H1 (cell line): ENCODE measurements at regions not wholly inside any gene's neighbourhood (a gene's known extent, or its start where the extent isn't known, plus 50 kb on each side); places are given as distances from the start of the nearest gene placed in this dataset.

Source experiments
- CTCF ChIA-PET: fragments of 300-600 bp; sonication (Branson Sonifier 250); formaldehyde crosslinking; loops from one replicate; lab custom pipeline; 2021; ENCODE audit not compliant: partially characterized antibody; lab: Charles Lee
- POLR2A ChIA-PET: fragments of 300-600 bp; sonication (Branson Sonifier 250); formaldehyde crosslinking; loops from one replicate; lab custom pipeline; 2021; ENCODE audit warnings: inconsistent platforms; ENCODE audit not compliant: partially characterized antibody; lab: Charles Lee
- DNase-seq, 2 experiments: peaks; one replicate each; pipeline versions ENCODE4 v3.0.0 to v3.0.0-alpha.2; 2010 to 2022; ENCODE audit warnings: low spot score in 2 of 2, low read depth in 1 of 2, mixed read lengths in 1 of 2
- FAIRE-seq: peaks from 2 replicates; lab custom pipeline; 2011; peaks lifted over from hg19 to GRCh38; lab: Jason Lieb, UNC
- H2AFZ ChIP-seq: 2 replicates; pipeline ENCODE4 v1.8.1; 2012; ENCODE audit warnings: low read length, inconsistent platforms
- H2AK5ac ChIP-seq: 2 replicates; pipeline ENCODE4 v1.6.1; 2013; ENCODE audit warnings: low read depth, low read length
- H2BK120ac ChIP-seq: replicated peaks from 2 replicates; pipeline ENCODE3; 2013; ENCODE audit warnings: low read depth, low read length, inconsistent platforms
- H2BK12ac ChIP-seq: 2 replicates; pipeline ENCODE4 v1.6.1; 2013; ENCODE audit warnings: low read depth, low read length
- H2BK15ac ChIP-seq: 2 replicates; pipeline ENCODE4 v1.6.1; 2013; ENCODE audit warnings: low read length
- H2BK20ac ChIP-seq: 2 replicates; pipeline ENCODE4 v1.6.1; 2013; ENCODE audit warnings: low read length
- H2BK5ac ChIP-seq: 2 replicates; pipeline ENCODE4 v1.6.1; 2013; ENCODE audit warnings: low read depth, low read length
- H3K14ac ChIP-seq: 2 replicates; pipeline ENCODE4 v1.6.1; 2013; ENCODE audit warnings: inconsistent platforms; ENCODE audit not compliant: insufficient read length
- H3K18ac ChIP-seq: 2 replicates; pipeline ENCODE4 v1.6.1; 2013; ENCODE audit warnings: low read length; ENCODE audit errors: extremely low read depth
- H3K23ac ChIP-seq: 2 replicates; pipeline ENCODE4 v1.6.1; 2013; ENCODE audit warnings: inconsistent platforms; ENCODE audit not compliant: insufficient read length
- H3K23me2 ChIP-seq: 2 replicates; pipeline ENCODE4 v1.6.1; 2013; ENCODE audit warnings: low read depth, low read length
- H3K27ac ChIP-seq: 2 replicates; pipeline ENCODE4 v1.6.1; 2011; ENCODE audit warnings: low read depth, low read length, inconsistent platforms
- H3K27me3 ChIP-seq, 4 experiments: replicated peaks in 1 of 4; 1 replicate in 1 of 4; 2 replicates in 3 of 4; pipeline versions ENCODE4 v1.6.1 to v1.8.1; 2011 to 2013; ENCODE audit warnings: low read length in 3 of 4, mild to moderate bottlenecking in 3 of 4, inconsistent platforms in 2 of 4, mixed read lengths in 2 of 4, moderate library complexity in 1 of 4; ENCODE audit not compliant: control insufficient read depth in 3 of 4, insufficient read depth in 3 of 4; ENCODE audit errors: extremely low read depth in 1 of 4
- H3K36me3 ChIP-seq, 4 experiments: 2 replicates each; pipeline versions ENCODE4 v1.6.1 to v1.8.1; 2011 to 2013; ENCODE audit warnings: mild to moderate bottlenecking in 4 of 4, low read length in 3 of 4, moderate library complexity in 2 of 4, control low read depth in 1 of 4, inconsistent platforms in 1 of 4; ENCODE audit not compliant: insufficient read depth in 4 of 4, control insufficient read depth in 2 of 4
- H3K4ac ChIP-seq: replicated peaks from 2 replicates; pipeline ENCODE3; 2013; ENCODE audit warnings: low read length, low read depth, mixed read lengths, inconsistent platforms; ENCODE audit not compliant: insufficient read length
- H3K4me1 ChIP-seq, 4 experiments: replicated peaks in 1 of 4; 1 replicate in 1 of 4; 2 replicates in 3 of 4; pipeline versions ENCODE4 v1.6.1 to v1.8.1; 2011 to 2013; ENCODE audit warnings: low read length in 3 of 4, inconsistent platforms in 2 of 4, mixed read lengths in 1 of 4; ENCODE audit not compliant: insufficient read depth in 4 of 4, control insufficient read depth in 3 of 4
- H3K4me2 ChIP-seq, 2 experiments: 2 replicates each; pipeline versions ENCODE4 v1.6.1 to v1.8.1; 2011 to 2013; ENCODE audit warnings: low read depth in 2 of 2, low read length in 2 of 2, control low read depth in 1 of 2, inconsistent platforms in 1 of 2, mild to moderate bottlenecking in 1 of 2; ENCODE audit not compliant: insufficient read depth in 1 of 2
- H3K4me3 ChIP-seq, 4 experiments: fragments of 200-600, 300-600 bp in 1 of 4; sonication (generic), shearing (Covaris generic), sonication (Bioruptor Twin) in 1 of 4; 2 replicates each; pipeline versions ENCODE4 v1.5.1 to v1.8.1; 2011 to 2016; ENCODE audit warnings: low read length in 4 of 4, low read depth in 3 of 4, control low read depth in 2 of 4, inconsistent platforms in 2 of 4, mild to moderate bottlenecking in 2 of 4, mixed read lengths in 1 of 4, moderate library complexity in 1 of 4; ENCODE audit not compliant: insufficient read depth in 2 of 4; ENCODE audit errors: extremely low read depth in 1 of 4
- H3K56ac ChIP-seq: replicated peaks from 2 replicates; pipeline ENCODE3; 2013; ENCODE audit warnings: low read depth, mild to moderate bottlenecking, mixed read lengths, low read length, inconsistent platforms; ENCODE audit not compliant: insufficient read length
- H3K79me1 ChIP-seq: 2 replicates; pipeline ENCODE4 v1.6.1; 2013; ENCODE audit warnings: low read depth, low read length, control low read depth
- H3K79me2 ChIP-seq, 2 experiments: 2 replicates each; pipeline versions ENCODE4 v1.6.1 to v1.8.1; 2012 to 2013; ENCODE audit warnings: low read length in 2 of 2, mild to moderate bottlenecking in 2 of 2, inconsistent platforms in 1 of 2; ENCODE audit not compliant: insufficient read depth in 2 of 2, control insufficient read depth in 1 of 2
- H3K9ac ChIP-seq, 4 experiments: replicated peaks in 1 of 4; 1 replicate in 1 of 4; 2 replicates in 3 of 4; pipeline versions ENCODE4 v1.6.1 to v1.8.1; 2011 to 2013; ENCODE audit warnings: low read depth in 3 of 4, low read length in 3 of 4, control low read depth in 2 of 4, mild to moderate bottlenecking in 2 of 4, moderate library complexity in 2 of 4, inconsistent platforms in 1 of 4; ENCODE audit errors: extremely low read depth in 1 of 4
- H3K9me3 ChIP-seq, 2 experiments: 2 replicates each; pipeline versions ENCODE4 v1.6.1 to v1.8.1; 2012 to 2013; ENCODE audit warnings: mild to moderate bottlenecking in 2 of 2, moderate library complexity in 2 of 2, control low read depth in 1 of 2, inconsistent platforms in 1 of 2, low read depth in 1 of 2, low read length in 1 of 2, mixed read lengths in 1 of 2; ENCODE audit not compliant: insufficient read depth in 2 of 2
- H4K20me1 ChIP-seq, 2 experiments: replicated peaks in 1 of 2; 2 replicates each; pipeline versions ENCODE3 to v1.8.1; 2011 to 2013; ENCODE audit warnings: inconsistent platforms in 2 of 2, low read length in 2 of 2, mild to moderate bottlenecking in 1 of 2; ENCODE audit not compliant: insufficient read depth in 2 of 2, control insufficient read depth in 1 of 2
- H4K5ac ChIP-seq: 2 replicates; pipeline ENCODE4 v1.6.1; 2013; ENCODE audit warnings: low read length, low read depth, mixed read lengths, inconsistent platforms; ENCODE audit not compliant: insufficient read length
- H4K8ac ChIP-seq: 2 replicates; pipeline ENCODE4 v1.8.0; 2013; ENCODE audit warnings: mild to moderate bottlenecking, moderate library complexity, low read length, inconsistent platforms; ENCODE audit not compliant: insufficient read depth; ENCODE audit errors: extremely low read depth
- H4K91ac ChIP-seq: replicated peaks from 2 replicates; pipeline ENCODE3; 2013; ENCODE audit warnings: low read length, mixed read lengths, inconsistent platforms; ENCODE audit not compliant: insufficient read length
- CBX8 ChIP-seq: fragments of 300-800, 300-1000 bp; sonication (generic); IDR thresholded peaks from 2 replicates; pipeline ENCODE4 v1.7.1; 2016; ENCODE audit warnings: low read depth, low read length, borderline replicate concordance
- EGR1 ChIP-seq: IDR thresholded peaks from 2 replicates; pipeline ENCODE4 v1.6.1; 2011; ENCODE audit warnings: low read depth, low read length, borderline replicate concordance
- JUN ChIP-seq: IDR thresholded peaks from 2 replicates; pipeline ENCODE4 v1.6.1; 2011; ENCODE audit warnings: low read depth, mild to moderate bottlenecking, improper control_type of control experiment, low read length
- RFX5 ChIP-seq: IDR thresholded peaks from 2 replicates; pipeline ENCODE4 v1.6.1; 2011; ENCODE audit warnings: low read depth, low read length, improper control_type of control experiment, borderline replicate concordance
- RNF2 ChIP-seq: fragments of 200-900, 300-1000 bp; sonication (generic); IDR thresholded peaks from 2 replicates; pipeline ENCODE4 v1.7.1; 2016; ENCODE audit warnings: borderline replicate concordance, low read depth, mild to moderate bottlenecking, antibody characterized with exemption, low read length; ENCODE audit not compliant: poor library complexity, severe bottlenecking; ENCODE audit errors: missing control alignments
- WGBS, 2 experiments: shearing (Covaris generic) in 1 of 2; methylation state at CpG; one replicate each; pipeline versions ENCODE4 v1.1.6 to v1.1.7; 2013 to 2015; ENCODE audit warnings: low lambda C conversion rate in 2 of 2, mixed read lengths in 2 of 2, inconsistent platforms in 1 of 2, low coverage in 1 of 2, missing lambda C conversion rate in 1 of 2; ENCODE audit not compliant: insufficient replicate concordance in 2 of 2, insufficient coverage in 1 of 2, insufficient read length in 1 of 2; ENCODE audit errors: extremely low coverage in 1 of 2, missing lambda C conversion rate in 1 of 2; 5-methylcytosine and 5-hydroxymethylcytosine counted together

DNA sequence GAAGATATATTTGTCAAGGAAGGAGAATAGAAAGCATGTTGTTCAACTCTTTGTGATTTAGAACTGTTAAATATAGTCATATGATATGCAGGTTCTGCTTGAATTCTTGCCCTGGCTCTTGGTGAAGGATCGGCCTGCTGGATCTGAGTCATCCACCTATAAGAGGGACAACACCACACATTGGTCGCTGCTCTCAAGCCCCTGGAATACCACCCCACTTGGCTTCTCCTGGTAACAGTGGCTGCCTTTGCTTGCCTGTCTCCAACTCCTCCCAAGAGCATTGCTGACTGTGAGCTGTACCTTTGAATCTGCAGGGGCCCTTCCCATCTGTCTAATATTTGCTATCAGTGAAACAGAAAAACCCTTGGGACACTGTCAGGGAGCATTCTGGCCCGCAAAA lies 78.9 kb upstream of the DGKG start:
- H3K36me3 ChIP-seq = no peaks in the 10 kb centered on the region
- WGBS, 2 experiments = 93% methylated on average over 3 of the region's 3 CpGs; no CpG with 5 or more reads in 1 of the 2 experiments
- no peak overlapping the region for H3K23ac ChIP-seq
- no peak overlapping the region for H3K4me3 ChIP-seq
- H2BK5ac ChIP-seq = no peak overlapping the region
- H3K4ac ChIP-seq = no peak overlapping the region
- H3K9me3 ChIP-seq = peaks cover 2% of the 10 kb centered on the region in 2 experiments; a peak in 1 of 4 replicates
- no peaks in the 10 kb centered on the region for H3K4me1 ChIP-seq
- H2BK15ac ChIP-seq = no peak overlapping the region
- H3K27me3 ChIP-seq = no peaks in the 10 kb centered on the region
- H3K27ac ChIP-seq = no peak overlapping the region
- H4K5ac ChIP-seq = no peak overlapping the region
- no peaks in the 10 kb centered on the region for H3K23me2 ChIP-seq
- H2AFZ ChIP-seq = no peak overlapping the region; the same call in 1 of the 2 replicates
- no peak overlapping the region for H3K4me2 ChIP-seq
- no peaks in the 10 kb centered on the region for H3K79me2 ChIP-seq
- no peak for FAIRE-seq
- H4K20me1 ChIP-seq = no peaks in the 10 kb centered on the region
- DNase-seq = peak in 1 of 2 experiments; percentile 34
- no peak overlapping the region for H2BK12ac ChIP-seq
- no peak overlapping the region for H3K9ac ChIP-seq
- no peak overlapping the region for H2AK5ac ChIP-seq
- no peak overlapping the region for H2BK20ac ChIP-seq
- no peak overlapping the region for H3K56ac ChIP-seq
- no peak overlapping the region for H2BK120ac ChIP-seq
- ChIA-PET CTCF (no interaction called here), POLR2A (no interaction called here)
- TF ChIP-seq RFX5 (no peak), CBX8 (no peak), EGR1 (no peak), RNF2 (no peak), JUN (no peak)
- H4K8ac ChIP-seq = no peak overlapping the region
- no peak overlapping the region for H4K91ac ChIP-seq
- no peak overlapping the region for H3K18ac ChIP-seq
- no peaks in the 10 kb centered on the region for H3K79me1 ChIP-seq
- no peak overlapping the region for H3K14ac ChIP-seq
